Calu3 (cell line): ENCODE measurements at regions not wholly inside any gene's neighbourhood (a gene's known extent, or its start where the extent isn't known, plus 50 kb on each side); places are given as distances from the start of the nearest gene placed in this dataset.

ENCODE experiments used
- BruUV-seq: library from RNA; stranded (reverse); fragments of 400-500 nt; replicated peaks from 2 replicates; lab custom pipeline; 2021; lab: Mats Ljungman, UMichigan
- CTCF ChIA-PET: fragments of 300-600 bp; sonication (Branson Sonifier 250); formaldehyde crosslinking; loops from one replicate; lab custom pipeline; 2022; ENCODE audit warnings: antibody characterized with exemption; lab: Charles Lee
- DNase-seq: peaks from one replicate; pipeline ENCODE4 v3.0.0; 2022
- H3K27ac Mint-ChIP-seq: one replicate; pipeline ENCODE4 v1.8.0; 2022; ENCODE audit warnings: mixed read lengths; ENCODE audit not compliant: unreplicated experiment
- H3K27me3 Mint-ChIP-seq: one replicate; pipeline ENCODE4 v1.8.0; 2022; ENCODE audit warnings: mixed read lengths; ENCODE audit not compliant: unreplicated experiment
- H3K36me3 Mint-ChIP-seq: one replicate; pipeline ENCODE4 v1.8.0; 2022; ENCODE audit warnings: mild to moderate bottlenecking, moderate library complexity, mixed read lengths; ENCODE audit not compliant: insufficient read depth, unreplicated experiment
- H3K4me1 Mint-ChIP-seq: one replicate; pipeline ENCODE4 v1.8.0; 2022; ENCODE audit warnings: mild to moderate bottlenecking, low read depth, mixed read lengths; ENCODE audit not compliant: unreplicated experiment
- H3K4me3 Mint-ChIP-seq: one replicate; pipeline ENCODE4 v1.8.0; 2022; ENCODE audit warnings: mild to moderate bottlenecking, low read depth, moderate library complexity, mixed read lengths; ENCODE audit not compliant: unreplicated experiment
- H3K9me3 Mint-ChIP-seq: one replicate; pipeline ENCODE4 v1.8.0; 2022; ENCODE audit warnings: low read depth, mixed read lengths; ENCODE audit not compliant: unreplicated experiment
- CTCF ChIP-seq: fragments of 200-600 bp; IDR thresholded peaks from one replicate; pipeline ENCODE4 v1.8.0; 2022; ENCODE audit warnings: antibody characterized with exemption; ENCODE audit not compliant: unreplicated experiment
- intact Hi-C: fragments of 100-400 bp; cut with micrococcal nuclease; formaldehyde crosslinking; loops from one replicate; pipeline ENCODE4 v1.10.0; 2022; ENCODE audit not compliant: unreplicated experiment

- Mint-ChIP-seq H3K4me1 (peaks cover 10% of the 10 kb centered on the region), H3K4me3 (no peak overlapping the region), H3K9me3 (peaks cover 2% of the 10 kb centered on the region), H3K27ac (no peak overlapping the region), H3K27me3 (no peaks in the 10 kb centered on the region), H3K36me3 (no peaks in the 10 kb centered on the region)
- TF ChIP-seq CTCF = no peak
- DNase-seq = no peak
- intact Hi-C loops = no loop called here
- no TSS peak for BruUV-seq
- CTCF ChIA-PET = no interaction called here
These were observed 75.7 kb upstream of the CLINT1 start for GRCh38 chr5:157934600-157934999.

GRCh38 chr5:157933005-157933404 is 74.1 kb upstream of the CLINT1 start:
- Mint-ChIP-seq H3K27ac (no peak overlapping the region), H3K4me3 (no peak overlapping the region), H3K27me3 (no peaks in the 10 kb centered on the region), H3K4me1 (peaks cover 10% of the 10 kb centered on the region), H3K36me3 (no peaks in the 10 kb centered on the region), H3K9me3 (peaks cover 2% of the 10 kb centered on the region)
- no TSS peak for BruUV-seq
- CTCF ChIA-PET = interaction anchor here (0.9 to 1.3 kb wide), 3 partner anchors 8 to 32 kb away, joined by 3 read pairs; no protein-coding TSS in a partner anchor
- TF ChIP-seq CTCF = no peak
- no peak for DNase-seq
- intact Hi-C loops = no loop called here

- no TSS peak for BruUV-seq
- no peak for DNase-seq
- H3K36me3 Mint-ChIP-seq = peaks cover under 1% of the 10 kb centered on the region
These were observed 71.8 kb upstream of the CLINT1 start for GRCh38 chr5:157930710-157931109.

GRCh38 chr5:157926977-157927376 is 68.0 kb upstream of the CLINT1 start:
- intact Hi-C loops = no loop called here
- no TSS peak for BruUV-seq
- Mint-ChIP-seq H3K27ac (peak overlapping the region; percentile 56), H3K27me3 (no peaks in the 10 kb centered on the region), H3K9me3 (no peaks in the 10 kb centered on the region), H3K4me3 (no peak overlapping the region), H3K36me3 (peaks cover 9% of the 10 kb centered on the region), H3K4me1 (peaks cover 44% of the 10 kb centered on the region)
- CTCF ChIA-PET = interaction anchor here (0.6 kb wide), 2 partner anchors 10 to 55 kb away, joined by 4 read pairs; no protein-coding TSS in a partner anchor
- no peak for DNase-seq
- no peak for TF ChIP-seq CTCF

More at GRCh38 chr5:157930710-157931109, 71.8 kb upstream of the CLINT1 start:
- intact Hi-C loops = no loop called here
- Mint-ChIP-seq H3K27ac (no peak overlapping the region), H3K4me1 (peaks cover 28% of the 10 kb centered on the region), H3K9me3 (peaks cover 2% of the 10 kb centered on the region), H3K27me3 (no peaks in the 10 kb centered on the region), H3K4me3 (no peak overlapping the region)
- no peak for TF ChIP-seq CTCF
- CTCF ChIA-PET = interaction anchor here (0.5 kb wide), 1 partner anchor 845 kb away, joined by 3 read pairs; no protein-coding TSS in a partner anchor
